Prostate gland (tissue), 2 donors: ENCODE measurements at regions not wholly inside any gene's neighbourhood (a gene's known extent, or its start where the extent isn't known, plus 50 kb on each side); places are given as distances from the start of the nearest gene placed in this dataset.
"Not testable (repeated sequence)": the region's sequence is repeated elsewhere in the genome, so short reads cannot be mapped to it uniquely, and the experiment has no call there.

Experiments used
- POLR2A ChIP-seq: fragments of 450-650 bp; IDR thresholded peaks from one replicate; pipeline ENCODE4 v1.6.1; 2016; ENCODE audit warnings: antibody characterized with exemption, mild to moderate bottlenecking
- TF ChIP-seq, protein P1 (sequence below), 4 experiments: fragments of 200-600 bp in 2 of 4; fragments of 450-650 bp in 2 of 4; sonication (generic) in 2 of 4; IDR thresholded peaks; 1 replicate in 3 of 4; 2 replicates in 1 of 4; pipeline ENCODE4 v1.5.1; 2016 to 2019; ENCODE audit warnings: antibody characterized with exemption in 4 of 4, mild to moderate bottlenecking in 2 of 4, moderate library complexity in 2 of 4

DNA sequence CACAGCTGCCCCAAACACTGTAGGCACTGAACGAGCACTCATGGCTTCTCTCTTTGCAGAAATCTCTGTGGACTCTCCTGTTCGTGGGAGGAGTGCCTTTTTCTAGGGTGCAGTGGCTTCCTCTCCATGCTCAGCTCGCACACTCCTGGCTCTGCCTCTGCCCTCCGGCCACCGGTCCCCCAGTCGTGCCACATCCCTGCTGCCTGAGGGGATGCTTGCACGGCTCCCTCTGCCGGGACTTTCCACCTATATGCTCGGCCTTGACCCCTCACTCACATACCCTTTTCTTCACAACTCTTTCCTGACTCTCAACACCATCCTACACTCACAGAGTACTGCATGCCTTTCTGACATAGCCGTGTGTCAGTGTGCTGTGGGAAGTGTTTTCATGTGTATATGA lies 845.6 kb upstream of the TPTE start:
- not testable (repeated sequence) for TF ChIP-seq POLR2A
- TF ChIP-seq, protein P1, sequence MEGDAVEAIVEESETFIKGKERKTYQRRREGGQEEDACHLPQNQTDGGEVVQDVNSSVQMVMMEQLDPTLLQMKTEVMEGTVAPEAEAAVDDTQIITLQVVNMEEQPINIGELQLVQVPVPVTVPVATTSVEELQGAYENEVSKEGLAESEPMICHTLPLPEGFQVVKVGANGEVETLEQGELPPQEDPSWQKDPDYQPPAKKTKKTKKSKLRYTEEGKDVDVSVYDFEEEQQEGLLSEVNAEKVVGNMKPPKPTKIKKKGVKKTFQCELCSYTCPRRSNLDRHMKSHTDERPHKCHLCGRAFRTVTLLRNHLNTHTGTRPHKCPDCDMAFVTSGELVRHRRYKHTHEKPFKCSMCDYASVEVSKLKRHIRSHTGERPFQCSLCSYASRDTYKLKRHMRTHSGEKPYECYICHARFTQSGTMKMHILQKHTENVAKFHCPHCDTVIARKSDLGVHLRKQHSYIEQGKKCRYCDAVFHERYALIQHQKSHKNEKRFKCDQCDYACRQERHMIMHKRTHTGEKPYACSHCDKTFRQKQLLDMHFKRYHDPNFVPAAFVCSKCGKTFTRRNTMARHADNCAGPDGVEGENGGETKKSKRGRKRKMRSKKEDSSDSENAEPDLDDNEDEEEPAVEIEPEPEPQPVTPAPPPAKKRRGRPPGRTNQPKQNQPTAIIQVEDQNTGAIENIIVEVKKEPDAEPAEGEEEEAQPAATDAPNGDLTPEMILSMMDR (IDR thresholded peaks at IDR 0.05): not testable (repeated sequence)
